ENCODE measurements at regions not wholly inside any gene's neighbourhood (a gene's known extent, or its start where the extent isn't known, plus 50 kb on each side); places are given as distances from the start of the nearest gene placed in this dataset.

- DNase-seq (ENCODE audit: low spot score in 2 of 2) (no peak), ATAC-seq (replicated peaks; ENCODE audit: extremely low read depth, poor library complexity, severe bottlenecking) (no peak)
- Mint-ChIP-seq H3K9me3 (peaks cover 14% of the 10 kb centered on the region), H3K36me3 (ENCODE audit: insufficient read depth) (peaks cover 1% of the 10 kb centered on the region), H3K27me3 (no peaks in the 10 kb centered on the region), H3K27ac (ENCODE audit: low read depth) (no peak overlapping the region), H3K4me1 (no peaks in the 10 kb centered on the region), H3K4me3 (no peak overlapping the region)
Measured at GRCh38 chr10:108445746-108446145, 1281.2 kb upstream of the SORCS1 start.

- peaks cover 2% of the 10 kb centered on the region for H3K36me3 Mint-ChIP-seq (ENCODE audit: insufficient read depth)
- no peak for ATAC-seq (replicated peaks; ENCODE audit: extremely low read depth, poor library complexity, severe bottlenecking)
- no peak overlapping the region for H3K4me3 Mint-ChIP-seq
- H3K27me3 Mint-ChIP-seq = no peaks in the 10 kb centered on the region
- H3K27ac Mint-ChIP-seq (ENCODE audit: low read depth) = no peak overlapping the region
- H3K9me3 Mint-ChIP-seq = peaks cover 19% of the 10 kb centered on the region
- DNase-seq (ENCODE audit: low spot score in 2 of 2) = no peak
- no peaks in the 10 kb centered on the region for H3K4me1 Mint-ChIP-seq
Measured at GRCh38 chr10:108443636-108444035, 1279.1 kb upstream of the SORCS1 start.

GRCh38 chr10:108439397-108439796 is 1274.9 kb upstream of the SORCS1 start:
- no peak for ATAC-seq (replicated peaks; ENCODE audit: extremely low read depth, poor library complexity, severe bottlenecking)

GRCh38 chr10:108436096-108436495 is 1271.6 kb upstream of the SORCS1 start:
- ATAC-seq (replicated peaks; ENCODE audit: extremely low read depth, poor library complexity, severe bottlenecking) = no peak

More at GRCh38 chr10:108439397-108439796, 1274.9 kb upstream of the SORCS1 start:
- DNase-seq (ENCODE audit: low spot score in 2 of 2) = no peak
- H3K27ac Mint-ChIP-seq (ENCODE audit: low read depth) = no peak overlapping the region
- H3K36me3 Mint-ChIP-seq (ENCODE audit: insufficient read depth) = peaks cover 2% of the 10 kb centered on the region
- H3K4me1 Mint-ChIP-seq = no peaks in the 10 kb centered on the region
- peaks cover 35% of the 10 kb centered on the region for H3K9me3 Mint-ChIP-seq
- no peaks in the 10 kb centered on the region for H3K27me3 Mint-ChIP-seq
- no peak overlapping the region for H3K4me3 Mint-ChIP-seq

GRCh38 chr10:108434559-108435252 is 1270.2 kb upstream of the SORCS1 start:
- H3K4me3 Mint-ChIP-seq = no peak overlapping the region
- ATAC-seq (replicated peaks; ENCODE audit: extremely low read depth, poor library complexity, severe bottlenecking) (no peak), DNase-seq (ENCODE audit: low spot score in 2 of 2) (no peak)
- H3K27me3 Mint-ChIP-seq = no peaks in the 10 kb centered on the region
- H3K36me3 Mint-ChIP-seq (ENCODE audit: insufficient read depth) = no peaks in the 10 kb centered on the region
- no peaks in the 10 kb centered on the region for H3K4me1 Mint-ChIP-seq
- H3K9me3 Mint-ChIP-seq = peaks cover 23% of the 10 kb centered on the region
- H3K27ac Mint-ChIP-seq (ENCODE audit: low read depth) = no peak overlapping the region

More at GRCh38 chr10:108436096-108436495, 1271.6 kb upstream of the SORCS1 start:
- H3K4me3 Mint-ChIP-seq = no peak overlapping the region
- DNase-seq (ENCODE audit: low spot score in 2 of 2) = no peak
- H3K4me1 Mint-ChIP-seq = no peaks in the 10 kb centered on the region
- no peak overlapping the region for H3K27ac Mint-ChIP-seq (ENCODE audit: low read depth)
- no peaks in the 10 kb centered on the region for H3K27me3 Mint-ChIP-seq
- peaks cover 30% of the 10 kb centered on the region for H3K9me3 Mint-ChIP-seq
- H3K36me3 Mint-ChIP-seq (ENCODE audit: insufficient read depth) = peaks cover 2% of the 10 kb centered on the region

- ATAC-seq (replicated peaks; ENCODE audit: extremely low read depth, poor library complexity, severe bottlenecking) = no peak
- Mint-ChIP-seq H3K36me3 (ENCODE audit: insufficient read depth) (no peaks in the 10 kb centered on the region), H3K9me3 (peaks cover 6% of the 10 kb centered on the region), H3K4me3 (no peak overlapping the region), H3K27ac (ENCODE audit: low read depth) (no peak overlapping the region), H3K4me1 (no peaks in the 10 kb centered on the region), H3K27me3 (no peaks in the 10 kb centered on the region)
- no peak for DNase-seq (ENCODE audit: low spot score in 2 of 2)
Measured at GRCh38 chr10:108427146-108427545, 1262.6 kb upstream of the SORCS1 start.

- H3K4me1 Mint-ChIP-seq = no peaks in the 10 kb centered on the region
- ATAC-seq (replicated peaks; ENCODE audit: extremely low read depth, poor library complexity, severe bottlenecking) = no peak
- H3K9me3 Mint-ChIP-seq = peaks cover 6% of the 10 kb centered on the region
- no peak overlapping the region for H3K4me3 Mint-ChIP-seq
- DNase-seq (ENCODE audit: low spot score in 2 of 2) = no peak
- H3K27ac Mint-ChIP-seq (ENCODE audit: low read depth) = no peak overlapping the region
- no peaks in the 10 kb centered on the region for H3K36me3 Mint-ChIP-seq (ENCODE audit: insufficient read depth)
- H3K27me3 Mint-ChIP-seq = no peaks in the 10 kb centered on the region
Measured at GRCh38 chr10:108425283-108425964, 1260.9 kb upstream of the SORCS1 start.

GRCh38 chr10:108424656-108425055 is 1260.2 kb upstream of the SORCS1 start:
- Mint-ChIP-seq H3K4me3 (no peak overlapping the region), H3K27ac (ENCODE audit: low read depth) (no peak overlapping the region), H3K4me1 (no peaks in the 10 kb centered on the region), H3K9me3 (peaks cover 6% of the 10 kb centered on the region), H3K27me3 (no peaks in the 10 kb centered on the region), H3K36me3 (ENCODE audit: insufficient read depth) (no peaks in the 10 kb centered on the region)
- ATAC-seq (replicated peaks; ENCODE audit: extremely low read depth, poor library complexity, severe bottlenecking) (no peak), DNase-seq (ENCODE audit: low spot score in 2 of 2) (no peak)

- Mint-ChIP-seq H3K27ac (ENCODE audit: low read depth) (no peak overlapping the region), H3K4me3 (no peak overlapping the region), H3K36me3 (ENCODE audit: insufficient read depth) (peaks cover 2% of the 10 kb centered on the region), H3K27me3 (no peaks in the 10 kb centered on the region), H3K4me1 (no peaks in the 10 kb centered on the region), H3K9me3 (peaks cover 6% of the 10 kb centered on the region)
- ATAC-seq (replicated peaks; ENCODE audit: extremely low read depth, poor library complexity, severe bottlenecking) (no peak), DNase-seq (ENCODE audit: low spot score in 2 of 2) (no peak)
Measured at GRCh38 chr10:108422286-108422685, 1257.8 kb upstream of the SORCS1 start.

GRCh38 chr10:108421266-108421665 is 1256.8 kb upstream of the SORCS1 start:
- no peaks in the 10 kb centered on the region for H3K27me3 Mint-ChIP-seq
- ATAC-seq (replicated peaks; ENCODE audit: extremely low read depth, poor library complexity, severe bottlenecking) (no peak), DNase-seq (ENCODE audit: low spot score in 2 of 2) (no peak)
- no peak overlapping the region for H3K4me3 Mint-ChIP-seq
- H3K9me3 Mint-ChIP-seq = peaks cover 6% of the 10 kb centered on the region
- peaks cover 2% of the 10 kb centered on the region for H3K36me3 Mint-ChIP-seq (ENCODE audit: insufficient read depth)
- H3K4me1 Mint-ChIP-seq = no peaks in the 10 kb centered on the region
- no peak overlapping the region for H3K27ac Mint-ChIP-seq (ENCODE audit: low read depth)

GRCh38 chr10:108413954-108414353 is 1249.4 kb upstream of the SORCS1 start:
- no peaks in the 10 kb centered on the region for H3K27me3 Mint-ChIP-seq
- no peaks in the 10 kb centered on the region for H3K4me1 Mint-ChIP-seq
- no peak for ATAC-seq (replicated peaks; ENCODE audit: extremely low read depth, poor library complexity, severe bottlenecking)
- H3K36me3 Mint-ChIP-seq (ENCODE audit: insufficient read depth) = peaks cover 2% of the 10 kb centered on the region
- no peak for DNase-seq (ENCODE audit: low spot score in 2 of 2)
- peaks cover 8% of the 10 kb centered on the region for H3K9me3 Mint-ChIP-seq
- H3K4me3 Mint-ChIP-seq = no peak overlapping the region
- no peak overlapping the region for H3K27ac Mint-ChIP-seq (ENCODE audit: low read depth)

GRCh38 chr10:108412323-108412722 is 1247.8 kb upstream of the SORCS1 start:
- no peak overlapping the region for H3K4me3 Mint-ChIP-seq
- H3K36me3 Mint-ChIP-seq (ENCODE audit: insufficient read depth) = no peaks in the 10 kb centered on the region
- peaks cover 8% of the 10 kb centered on the region for H3K9me3 Mint-ChIP-seq
- no peak overlapping the region for H3K27ac Mint-ChIP-seq (ENCODE audit: low read depth)
- no peaks in the 10 kb centered on the region for H3K4me1 Mint-ChIP-seq
- no peak for ATAC-seq (replicated peaks; ENCODE audit: extremely low read depth, poor library complexity, severe bottlenecking)
- no peak for DNase-seq (ENCODE audit: low spot score in 2 of 2)
- no peaks in the 10 kb centered on the region for H3K27me3 Mint-ChIP-seq

GRCh38 chr10:108411894-108412293 is 1247.4 kb upstream of the SORCS1 start:
- H3K4me3 Mint-ChIP-seq = no peak overlapping the region

More at GRCh38 chr10:108411894-108412293, 1247.4 kb upstream of the SORCS1 start:
- Mint-ChIP-seq H3K27ac (ENCODE audit: low read depth) (no peak overlapping the region), H3K4me1 (no peaks in the 10 kb centered on the region), H3K36me3 (ENCODE audit: insufficient read depth) (no peaks in the 10 kb centered on the region), H3K9me3 (peaks cover 8% of the 10 kb centered on the region), H3K27me3 (no peaks in the 10 kb centered on the region)
- DNase-seq (ENCODE audit: low spot score in 2 of 2) (no peak), ATAC-seq (replicated peaks; ENCODE audit: extremely low read depth, poor library complexity, severe bottlenecking) (no peak)

Data from central memory CD8-positive, alpha-beta T cell (primary cell).